Right lobe of liver (tissue), 4 donors: ENCODE measurements at regions not wholly inside any gene's neighbourhood (a gene's known extent, or its start where the extent isn't known, plus 50 kb on each side); places are given as distances from the start of the nearest gene placed in this dataset.

Experiments
- CTCF ChIP-seq, 4 donors: fragments of 200-600 bp in 3 of 4; fragments of 450-650 bp in 1 of 4; IDR thresholded peaks; one replicate each; pipeline versions ENCODE4 v1.5.1 to v1.8.0; 2016 to 2022; ENCODE audit warnings: antibody characterized with exemption in 4 of 4, mild to moderate bottlenecking in 2 of 4
- POLR2A ChIP-seq: fragments of 450-650 bp; IDR thresholded peaks from one replicate; pipeline ENCODE4 v1.6.1; 2017; ENCODE audit warnings: antibody characterized with exemption, mild to moderate bottlenecking
- donor health status: DM: no; HTN: no; CAD: no.
- donor health status: DM: no; HTN: no; CAD: no.
- donor health status: DM: no; HTN: yes; CAD: no.

GRCh38 chr3:182524711-182525401, 268.4 kb upstream of the ATP11B start:
- no peak for TF ChIP-seq CTCF (IDR thresholded peaks at IDR 0.05)
- no peak for TF ChIP-seq POLR2A
